ENCODE measurements at regions not wholly inside any gene's neighbourhood (a gene's known extent, or its start where the extent isn't known, plus 50 kb on each side); places are given as distances from the start of the nearest gene placed in this dataset.

DNA sequence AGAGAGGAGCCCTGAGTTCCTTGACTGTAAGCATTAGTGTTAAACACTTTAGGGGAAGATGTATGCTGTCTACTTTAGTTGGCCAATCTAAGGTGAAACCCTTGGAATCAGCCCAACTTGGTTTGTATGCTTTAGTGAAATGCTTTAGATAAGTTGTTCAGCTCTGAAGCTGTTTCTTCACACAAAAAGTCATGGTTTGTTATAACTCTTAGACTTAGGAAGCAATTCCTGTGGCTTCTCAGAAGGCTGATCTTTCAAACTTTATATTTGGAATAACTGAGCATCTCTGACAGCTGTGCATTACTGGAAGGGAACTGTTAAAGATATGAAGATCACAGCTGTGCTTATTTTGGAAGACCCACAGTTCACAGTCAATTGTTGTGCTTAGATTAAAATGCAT lies 714.1 kb downstream of the FAT4 start:
- TF ChIP-seq GATA3 (IDR thresholded peaks at IDR 0.05; ENCODE audit: low read depth, low read length) (no peak), GATA2 (IDR thresholded peaks at IDR 0.05; ENCODE audit: low read depth, low read length) (no peak)

Measured in SH-SY5Y (cell line).